ENCODE measurements at regions not wholly inside any gene's neighbourhood (a gene's known extent, or its start where the extent isn't known, plus 50 kb on each side); places are given as distances from the start of the nearest gene placed in this dataset.

DNA sequence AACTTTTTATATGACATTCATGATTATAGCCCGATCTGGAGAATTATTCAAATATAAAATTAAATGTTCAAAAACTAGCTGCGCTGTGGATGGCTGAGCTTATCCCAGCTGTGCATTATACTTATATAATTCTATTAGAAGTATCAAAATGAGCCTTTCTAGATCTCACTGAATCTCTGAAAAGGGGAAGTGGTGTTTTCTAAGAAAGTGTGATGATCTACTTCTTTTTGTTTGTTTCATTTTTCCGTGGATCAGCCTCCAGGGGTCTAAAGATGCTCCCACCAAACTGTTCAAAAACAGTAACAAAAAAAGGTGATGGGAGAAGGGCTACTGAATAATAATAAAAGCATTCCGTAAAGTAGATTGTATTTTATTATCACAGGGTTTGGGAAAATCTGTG, 411.3 kb upstream of the PSMD7 start:
- peaks cover 0 to 5% of the 10 kb centered on the region in 2 donors for H3K4me1 ChIP-seq
- TF ChIP-seq, protein P1, sequence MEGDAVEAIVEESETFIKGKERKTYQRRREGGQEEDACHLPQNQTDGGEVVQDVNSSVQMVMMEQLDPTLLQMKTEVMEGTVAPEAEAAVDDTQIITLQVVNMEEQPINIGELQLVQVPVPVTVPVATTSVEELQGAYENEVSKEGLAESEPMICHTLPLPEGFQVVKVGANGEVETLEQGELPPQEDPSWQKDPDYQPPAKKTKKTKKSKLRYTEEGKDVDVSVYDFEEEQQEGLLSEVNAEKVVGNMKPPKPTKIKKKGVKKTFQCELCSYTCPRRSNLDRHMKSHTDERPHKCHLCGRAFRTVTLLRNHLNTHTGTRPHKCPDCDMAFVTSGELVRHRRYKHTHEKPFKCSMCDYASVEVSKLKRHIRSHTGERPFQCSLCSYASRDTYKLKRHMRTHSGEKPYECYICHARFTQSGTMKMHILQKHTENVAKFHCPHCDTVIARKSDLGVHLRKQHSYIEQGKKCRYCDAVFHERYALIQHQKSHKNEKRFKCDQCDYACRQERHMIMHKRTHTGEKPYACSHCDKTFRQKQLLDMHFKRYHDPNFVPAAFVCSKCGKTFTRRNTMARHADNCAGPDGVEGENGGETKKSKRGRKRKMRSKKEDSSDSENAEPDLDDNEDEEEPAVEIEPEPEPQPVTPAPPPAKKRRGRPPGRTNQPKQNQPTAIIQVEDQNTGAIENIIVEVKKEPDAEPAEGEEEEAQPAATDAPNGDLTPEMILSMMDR (IDR thresholded peaks at IDR 0.05) = no peak
- H3K9me3 ChIP-seq = no peaks in the 10 kb centered on the region
- no peak overlapping the region for H3K4me3 ChIP-seq
- H3K27me3 ChIP-seq = no peaks in the 10 kb centered on the region
- no peak for DNase-seq (ENCODE audit: low spot score)
- H3K27ac ChIP-seq = no peak overlapping the region
- H3K36me3 ChIP-seq = no peaks in the 10 kb centered on the region

DNA sequence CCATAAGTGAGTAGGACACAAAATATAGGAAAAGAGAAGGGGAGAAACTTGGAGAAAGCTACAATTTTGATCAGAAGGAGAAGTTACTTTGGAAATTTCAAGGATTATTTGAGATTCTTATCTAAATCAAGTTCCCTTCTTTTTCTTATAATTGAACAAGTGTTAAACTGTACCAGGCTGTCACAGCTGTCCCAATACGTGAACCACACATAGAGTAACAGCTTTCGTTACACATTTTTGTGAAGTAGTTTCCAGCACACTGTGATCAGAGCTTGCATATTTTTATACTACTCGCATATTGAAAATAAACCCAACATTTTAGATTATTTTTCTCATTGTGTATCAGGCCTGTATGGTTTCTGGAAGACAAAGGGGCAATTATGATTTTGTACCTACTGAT, 412.8 kb upstream of the PSMD7 start:
- no peaks in the 10 kb centered on the region for H3K27me3 ChIP-seq
- no peaks in the 10 kb centered on the region for H3K36me3 ChIP-seq
- H3K4me3 ChIP-seq = no peak overlapping the region
- no peaks in the 10 kb centered on the region for H3K9me3 ChIP-seq
- TF ChIP-seq, protein P1 (IDR thresholded peaks at IDR 0.05) = no peak
- no peak for DNase-seq (ENCODE audit: low spot score)
- H3K4me1 ChIP-seq = no peaks in the 10 kb centered on the region
- no peak overlapping the region for H3K27ac ChIP-seq

DNA sequence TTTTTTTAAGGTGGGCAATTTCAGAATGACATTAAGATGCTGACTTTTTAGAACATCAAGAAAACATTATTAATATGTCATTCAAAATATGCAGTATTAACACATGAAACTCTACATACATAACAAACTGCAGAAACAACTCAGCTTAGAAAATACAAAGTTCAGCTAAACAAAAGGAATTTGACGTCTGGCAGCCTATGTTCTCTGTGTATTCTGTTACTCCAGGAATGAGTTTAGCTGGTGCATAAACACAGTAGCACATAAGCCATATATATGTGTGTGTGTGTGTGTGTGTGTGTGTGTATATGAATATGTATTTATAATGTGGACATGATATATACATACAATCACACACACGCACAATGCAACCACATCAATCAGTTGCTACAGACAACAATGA, 413.5 kb upstream of the PSMD7 start:
- H3K4me3 ChIP-seq = no peak overlapping the region
- DNase-seq (ENCODE audit: low spot score) = no peak
- H3K27me3 ChIP-seq = no peaks in the 10 kb centered on the region
- no peaks in the 10 kb centered on the region for H3K36me3 ChIP-seq
- H3K9me3 ChIP-seq = no peaks in the 10 kb centered on the region
- H3K4me1 ChIP-seq = no peaks in the 10 kb centered on the region
- TF ChIP-seq, protein P1 (IDR thresholded peaks at IDR 0.05) = no peak
- no peak overlapping the region for H3K27ac ChIP-seq

DNA sequence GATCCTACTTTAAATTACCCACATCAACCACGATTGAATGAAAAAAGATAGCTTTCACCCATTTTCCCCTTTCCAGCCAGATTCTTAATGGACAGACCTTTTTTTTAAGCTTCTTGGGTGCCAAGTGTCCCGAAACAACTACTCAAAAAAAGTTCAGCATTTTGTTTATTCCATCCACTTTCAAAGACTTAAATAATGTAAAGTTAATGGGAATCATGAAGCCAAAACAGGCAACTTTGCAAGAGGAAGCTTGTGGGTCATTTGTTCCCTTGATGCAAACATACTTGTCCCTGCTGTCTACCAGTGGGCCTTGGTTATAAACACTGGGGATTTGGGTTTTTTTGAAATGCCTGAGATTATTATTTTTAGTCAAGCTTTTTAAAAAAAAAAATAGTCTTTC, 414.0 kb upstream of the PSMD7 start:
- H3K4me3 ChIP-seq = no peak overlapping the region
- H3K4me1 ChIP-seq = no peaks in the 10 kb centered on the region
- no peaks in the 10 kb centered on the region for H3K36me3 ChIP-seq
- H3K27ac ChIP-seq = no peak overlapping the region
- TF ChIP-seq, protein P1 (IDR thresholded peaks at IDR 0.05) = no peak
- no peaks in the 10 kb centered on the region for H3K9me3 ChIP-seq
- no peak for DNase-seq (ENCODE audit: low spot score)
- no peaks in the 10 kb centered on the region for H3K27me3 ChIP-seq

DNA sequence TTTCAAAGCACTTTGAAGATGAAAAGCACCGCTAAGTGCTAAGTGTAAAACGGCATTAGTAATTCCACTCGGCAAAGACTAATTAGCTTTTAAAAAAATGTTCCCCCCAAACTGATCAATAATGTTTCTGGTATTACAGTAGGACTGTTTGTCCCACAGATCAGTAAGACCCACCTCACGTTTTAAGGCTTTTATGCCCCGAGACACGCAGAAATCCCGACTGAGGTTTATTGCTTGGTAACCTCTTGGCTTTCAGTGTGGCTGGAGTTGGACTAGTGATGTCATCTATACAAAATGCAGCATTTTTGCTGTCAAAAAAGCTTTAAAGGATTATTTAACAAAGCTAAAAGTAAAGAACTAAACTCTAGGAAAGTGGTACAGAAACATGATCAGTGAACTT, 414.6 kb upstream of the PSMD7 start:
- no peaks in the 10 kb centered on the region for H3K36me3 ChIP-seq

DNA sequence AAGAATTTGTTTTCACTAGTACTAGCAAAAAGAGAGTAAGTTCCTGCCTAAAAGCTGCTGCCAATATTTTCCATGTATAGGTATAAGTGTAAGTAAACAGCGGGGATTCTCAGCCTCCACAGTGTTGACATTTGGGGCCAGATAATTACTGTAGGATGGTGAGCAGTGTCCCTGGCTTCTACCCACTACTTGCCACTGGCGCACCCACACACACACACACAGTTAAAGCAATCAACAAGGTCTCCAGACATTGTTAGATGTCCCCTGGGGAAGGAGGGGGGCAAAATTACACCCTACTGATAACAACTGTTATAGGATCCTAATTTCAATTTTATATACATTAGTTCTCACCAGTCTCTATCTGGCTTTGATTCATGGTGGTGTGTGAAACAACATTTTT, 417.0 kb upstream of the PSMD7 start:
- no peaks in the 10 kb centered on the region for H3K9me3 ChIP-seq
- H3K27ac ChIP-seq = no peak overlapping the region
- TF ChIP-seq, protein P1 (IDR thresholded peaks at IDR 0.05) = no peak
- no peak for DNase-seq (ENCODE audit: low spot score)
- no peaks in the 10 kb centered on the region for H3K4me1 ChIP-seq
- no peaks in the 10 kb centered on the region for H3K27me3 ChIP-seq
- no peaks in the 10 kb centered on the region for H3K36me3 ChIP-seq
- H3K4me3 ChIP-seq = no peak overlapping the region

More for the DNA sequence above, 414.6 kb upstream of the PSMD7 start:
- H3K9me3 ChIP-seq = no peaks in the 10 kb centered on the region
- no peak for DNase-seq (ENCODE audit: low spot score)
- TF ChIP-seq, protein P1 (IDR thresholded peaks at IDR 0.05) = no peak
- H3K27me3 ChIP-seq = no peaks in the 10 kb centered on the region
- no peak overlapping the region for H3K27ac ChIP-seq
- H3K4me3 ChIP-seq = no peak overlapping the region
- no peaks in the 10 kb centered on the region for H3K4me1 ChIP-seq
